Mesendoderm (in vitro differentiated cells): ENCODE measurements at regions not wholly inside any gene's neighbourhood (a gene's known extent, or its start where the extent isn't known, plus 50 kb on each side); places are given as distances from the start of the nearest gene placed in this dataset.

Source experiments
- DNase-seq: peaks from one replicate; pipeline ENCODE4 v3.0.0; 2013
- H2AK5ac ChIP-seq: 2 replicates; pipeline ENCODE4 v1.6.1; 2013; ENCODE audit warnings: low read length, inconsistent platforms
- H2BK120ac ChIP-seq: 2 replicates; pipeline ENCODE4 v1.6.1; 2013; ENCODE audit warnings: low read depth, mild to moderate bottlenecking, low read length, moderate library complexity, mixed read lengths
- H2BK15ac ChIP-seq: replicated peaks from 2 replicates; pipeline ENCODE4 v1.6.1; 2013; ENCODE audit warnings: low read depth, mild to moderate bottlenecking, moderate library complexity
- H2BK5ac ChIP-seq: 2 replicates; pipeline ENCODE4 v1.6.1; 2013; ENCODE audit warnings: low read length, inconsistent platforms
- H3K18ac ChIP-seq: 2 replicates; pipeline ENCODE4 v1.6.1; 2013; ENCODE audit warnings: mild to moderate bottlenecking, low read length, mixed read lengths
- H3K23ac ChIP-seq: one replicate; pipeline ENCODE4 v1.6.1; 2013; ENCODE audit warnings: low read length
- H3K27ac ChIP-seq: 2 replicates; pipeline ENCODE4 v1.5.1; 2013; ENCODE audit warnings: low read depth, mild to moderate bottlenecking, inconsistent platforms, low read length, moderate library complexity
- H3K27me3 ChIP-seq: 2 replicates; pipeline ENCODE4 v1.6.1; 2013; ENCODE audit warnings: low read length, control low read depth, mild to moderate bottlenecking, inconsistent platforms; ENCODE audit not compliant: insufficient read depth, poor library complexity
- H3K36me3 ChIP-seq: 2 replicates; pipeline ENCODE4 v1.6.1; 2013; ENCODE audit warnings: low read length, inconsistent platforms; ENCODE audit not compliant: control insufficient read depth, insufficient read depth
- H3K4ac ChIP-seq: one replicate; pipeline ENCODE4 v1.6.1; 2013; ENCODE audit warnings: low read depth, mild to moderate bottlenecking, low read length, moderate library complexity
- H3K4me1 ChIP-seq: 2 replicates; pipeline ENCODE4 v1.6.1; 2013; ENCODE audit warnings: low read depth, low read length, inconsistent platforms; ENCODE audit not compliant: control insufficient read depth
- H3K4me2 ChIP-seq: 2 replicates; pipeline ENCODE4 v1.6.1; 2013; ENCODE audit warnings: low read length
- H3K4me3 ChIP-seq: 2 replicates; pipeline ENCODE4 v1.5.1; 2013; ENCODE audit warnings: mild to moderate bottlenecking, low read length
- H3K56ac ChIP-seq: one replicate; pipeline ENCODE4 v1.6.1; 2013; ENCODE audit warnings: low read length
- H3K79me1 ChIP-seq: 2 replicates; pipeline ENCODE4 v1.6.1; 2013; ENCODE audit warnings: low read length, inconsistent platforms
- H3K79me2 ChIP-seq: 2 replicates; pipeline ENCODE4 v1.6.1; 2013; ENCODE audit warnings: mild to moderate bottlenecking, low read length; ENCODE audit not compliant: control insufficient read depth, insufficient read depth
- H3K9ac ChIP-seq: 2 replicates; pipeline ENCODE4 v1.6.1; 2013; ENCODE audit warnings: low read length, inconsistent platforms
- H4K5ac ChIP-seq: one replicate; pipeline ENCODE4 v1.6.1; 2013; ENCODE audit warnings: low read length
- H4K8ac ChIP-seq: one replicate; pipeline ENCODE4 v1.6.1; 2013; ENCODE audit warnings: low read depth, mild to moderate bottlenecking, control low read depth, low read length, moderate library complexity
- WGBS: extraction: QIAGEN DNeasy Blood & Tissue Kit; methylation state at CpG from one replicate; pipeline ENCODE4 v1.1.7; 2013; ENCODE audit warnings: low lambda C conversion rate, missing lambda C conversion rate; ENCODE audit not compliant: insufficient coverage; ENCODE audit errors: extremely low coverage; 5-methylcytosine and 5-hydroxymethylcytosine counted together

GRCh38 chr21:32884062-32884461 lies 112.5 kb upstream of the PAXBP1 start:
- Histone ChIP-seq H3K56ac (no peak overlapping the region), H2BK15ac (no peak overlapping the region), H3K4me3 (no peak overlapping the region), H3K4me2 (no peak overlapping the region), H3K27me3 (no peaks in the 10 kb centered on the region), H4K5ac (no peak overlapping the region), H3K79me2 (no peaks in the 10 kb centered on the region), H3K27ac (no peak overlapping the region), H4K8ac (no peak overlapping the region), H3K23ac (no peak overlapping the region), H3K18ac (no peak overlapping the region), H2BK5ac (no peak overlapping the region), H3K79me1 (no peaks in the 10 kb centered on the region), H2BK120ac (no peak overlapping the region), H3K36me3 (no peaks in the 10 kb centered on the region), H3K9ac (no peak overlapping the region), H2AK5ac (no peak overlapping the region), H3K4me1 (no peaks in the 10 kb centered on the region), H3K4ac (no peak overlapping the region)
- WGBS: no CpG with 5 or more reads among the region's 9 CpGs
- peak; percentile 65 for DNase-seq

DNA sequence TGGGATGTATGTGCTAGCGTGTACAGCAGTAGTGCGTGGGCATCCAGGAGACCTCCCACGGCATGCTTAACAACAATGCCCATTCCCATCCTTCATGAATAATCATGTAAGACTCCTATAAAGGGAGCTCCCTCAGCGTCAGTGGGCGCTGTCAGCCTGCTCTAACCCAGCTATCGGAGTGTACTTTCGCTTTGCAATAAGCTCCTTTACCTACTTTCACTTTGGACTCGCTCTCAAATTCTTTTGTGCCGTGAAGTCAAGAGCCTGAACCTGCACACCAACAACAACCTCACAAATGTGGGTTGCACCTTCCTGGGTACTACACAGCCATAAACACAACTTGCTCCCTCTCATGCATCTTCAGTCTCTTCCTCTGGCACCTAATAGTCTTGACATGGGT lies 114.8 kb upstream of the PAXBP1 start:
- WGBS: no CpG with 5 or more reads among the region's 9 CpGs
- Histone ChIP-seq H2BK120ac (no peak overlapping the region), H3K27me3 (no peaks in the 10 kb centered on the region), H3K4me3 (no peak overlapping the region), H2BK15ac (no peak overlapping the region), H3K4ac (no peak overlapping the region), H3K27ac (no peak overlapping the region), H4K5ac (no peak overlapping the region), H3K79me1 (no peaks in the 10 kb centered on the region), H3K56ac (no peak overlapping the region), H2BK5ac (no peak overlapping the region), H4K8ac (no peak overlapping the region), H3K79me2 (no peaks in the 10 kb centered on the region), H3K4me1 (no peaks in the 10 kb centered on the region), H3K23ac (no peak overlapping the region), H3K36me3 (no peaks in the 10 kb centered on the region), H3K18ac (no peak overlapping the region), H3K4me2 (no peak overlapping the region), H2AK5ac (no peak overlapping the region), H3K9ac (no peak overlapping the region)
- no peak for DNase-seq

- Histone ChIP-seq H3K9ac (no peak overlapping the region), H3K4ac (no peak overlapping the region), H3K27ac (no peak overlapping the region), H3K4me1 (no peaks in the 10 kb centered on the region), H4K5ac (no peak overlapping the region), H3K23ac (no peak overlapping the region), H3K4me2 (no peak overlapping the region), H3K56ac (no peak overlapping the region), H2AK5ac (no peak overlapping the region), H3K79me2 (no peaks in the 10 kb centered on the region), H2BK15ac (no peak overlapping the region), H4K8ac (no peak overlapping the region), H3K27me3 (no peaks in the 10 kb centered on the region), H3K36me3 (no peaks in the 10 kb centered on the region), H2BK5ac (no peak overlapping the region), H3K4me3 (no peak overlapping the region), H3K79me1 (no peaks in the 10 kb centered on the region), H3K18ac (no peak overlapping the region), H2BK120ac (no peak overlapping the region)
- DNase-seq: no peak
- WGBS: no CpG with 5 or more reads among the region's 1 CpG
Measured at GRCh38 chr21:32887026-32887425, 115.5 kb upstream of the PAXBP1 start.

- no peak overlapping the region for H4K5ac ChIP-seq
- no peak overlapping the region for H3K27ac ChIP-seq
- no peaks in the 10 kb centered on the region for H3K27me3 ChIP-seq
Measured at GRCh38 chr21:32888971-32889370, 117.4 kb upstream of the PAXBP1 start.

GRCh38 chr21:32889596-32889995 lies 118.0 kb upstream of the PAXBP1 start:
- no CpG with 5 or more reads among the region's 3 CpGs for WGBS
- Histone ChIP-seq H3K9ac (no peak overlapping the region), H3K56ac (no peak overlapping the region), H3K27me3 (no peaks in the 10 kb centered on the region), H3K4me3 (no peak overlapping the region), H3K18ac (no peak overlapping the region), H3K4me2 (no peak overlapping the region), H3K36me3 (no peaks in the 10 kb centered on the region), H3K79me1 (no peaks in the 10 kb centered on the region), H2BK15ac (no peak overlapping the region), H2AK5ac (no peak overlapping the region), H3K4me1 (no peaks in the 10 kb centered on the region), H3K27ac (no peak overlapping the region), H2BK5ac (no peak overlapping the region), H3K23ac (no peak overlapping the region), H4K5ac (no peak overlapping the region), H2BK120ac (no peak overlapping the region), H4K8ac (no peak overlapping the region), H3K4ac (no peak overlapping the region), H3K79me2 (no peaks in the 10 kb centered on the region)
- DNase-seq: no peak

More at GRCh38 chr21:32888971-32889370, 117.4 kb upstream of the PAXBP1 start:
- H3K56ac ChIP-seq: no peak overlapping the region
- H3K36me3 ChIP-seq: no peaks in the 10 kb centered on the region
- H2AK5ac ChIP-seq: no peak overlapping the region
- H2BK15ac ChIP-seq: no peak overlapping the region
- H3K18ac ChIP-seq: no peak overlapping the region
- H3K4ac ChIP-seq: no peak overlapping the region
- H2BK120ac ChIP-seq: no peak overlapping the region
- H3K79me2 ChIP-seq: no peaks in the 10 kb centered on the region
- no CpG with 5 or more reads among the region's 3 CpGs for WGBS
- no peak overlapping the region for H3K4me2 ChIP-seq
- H3K4me1 ChIP-seq: no peaks in the 10 kb centered on the region
- H3K9ac ChIP-seq: no peak overlapping the region
- no peak overlapping the region for H4K8ac ChIP-seq
- no peak overlapping the region for H3K4me3 ChIP-seq
- peak; percentile 70 for DNase-seq
- H3K23ac ChIP-seq: no peak overlapping the region
- H3K79me1 ChIP-seq: no peaks in the 10 kb centered on the region
- H2BK5ac ChIP-seq: no peak overlapping the region

- Histone ChIP-seq H2BK15ac (no peak overlapping the region), H3K79me1 (no peaks in the 10 kb centered on the region), H3K27ac (no peak overlapping the region), H3K18ac (no peak overlapping the region), H3K4ac (no peak overlapping the region), H4K5ac (no peak overlapping the region), H3K23ac (no peak overlapping the region), H2BK5ac (no peak overlapping the region), H4K8ac (no peak overlapping the region), H3K56ac (no peak overlapping the region), H2BK120ac (no peak overlapping the region), H3K4me3 (no peak overlapping the region), H3K9ac (no peak overlapping the region), H3K4me1 (no peaks in the 10 kb centered on the region), H3K4me2 (no peak overlapping the region), H3K36me3 (no peaks in the 10 kb centered on the region), H3K27me3 (no peaks in the 10 kb centered on the region), H3K79me2 (no peaks in the 10 kb centered on the region), H2AK5ac (no peak overlapping the region)
- DNase-seq: no peak
Measured at GRCh38 chr21:32894321-32894720, 122.8 kb upstream of the PAXBP1 start.
